ENCODE measurements at regions not wholly inside any gene's neighbourhood (a gene's known extent, or its start where the extent isn't known, plus 50 kb on each side); places are given as distances from the start of the nearest gene placed in this dataset.

DNA sequence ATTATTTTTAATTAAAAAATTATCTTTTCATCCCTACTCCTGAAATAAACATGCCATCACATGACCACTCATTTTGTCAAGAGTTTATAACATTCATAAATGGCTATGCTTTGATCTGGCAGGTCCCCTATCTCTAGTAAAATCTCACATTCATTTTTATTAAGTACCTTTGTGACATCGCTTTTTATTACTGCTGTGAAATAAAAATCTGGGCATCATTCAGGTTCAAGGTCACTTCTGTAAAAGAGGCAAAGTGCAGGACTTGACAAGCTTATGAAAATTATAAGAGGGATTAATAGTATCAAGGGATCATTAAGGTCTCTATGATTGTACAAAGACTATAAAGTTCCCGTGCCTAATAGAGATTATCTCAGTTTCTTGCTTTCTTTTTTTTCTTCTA lies 416.8 kb upstream of the SEMA3A start:
- TF ChIP-seq, protein P1, sequence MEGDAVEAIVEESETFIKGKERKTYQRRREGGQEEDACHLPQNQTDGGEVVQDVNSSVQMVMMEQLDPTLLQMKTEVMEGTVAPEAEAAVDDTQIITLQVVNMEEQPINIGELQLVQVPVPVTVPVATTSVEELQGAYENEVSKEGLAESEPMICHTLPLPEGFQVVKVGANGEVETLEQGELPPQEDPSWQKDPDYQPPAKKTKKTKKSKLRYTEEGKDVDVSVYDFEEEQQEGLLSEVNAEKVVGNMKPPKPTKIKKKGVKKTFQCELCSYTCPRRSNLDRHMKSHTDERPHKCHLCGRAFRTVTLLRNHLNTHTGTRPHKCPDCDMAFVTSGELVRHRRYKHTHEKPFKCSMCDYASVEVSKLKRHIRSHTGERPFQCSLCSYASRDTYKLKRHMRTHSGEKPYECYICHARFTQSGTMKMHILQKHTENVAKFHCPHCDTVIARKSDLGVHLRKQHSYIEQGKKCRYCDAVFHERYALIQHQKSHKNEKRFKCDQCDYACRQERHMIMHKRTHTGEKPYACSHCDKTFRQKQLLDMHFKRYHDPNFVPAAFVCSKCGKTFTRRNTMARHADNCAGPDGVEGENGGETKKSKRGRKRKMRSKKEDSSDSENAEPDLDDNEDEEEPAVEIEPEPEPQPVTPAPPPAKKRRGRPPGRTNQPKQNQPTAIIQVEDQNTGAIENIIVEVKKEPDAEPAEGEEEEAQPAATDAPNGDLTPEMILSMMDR (conservative IDR thresholded peaks at IDR 0.05 in 1 of 2, IDR thresholded peaks at IDR 0.05 in 1 of 2; ENCODE audit: extremely low read depth in 1 of 2, insufficient read depth in 1 of 2, low read depth in 1 of 2, low read length in 2 of 2) = no peak
- TF ChIP-seq EZH2 (IDR thresholded peaks at IDR 0.05; ENCODE audit: borderline replicate concordance, low read length) = no peak
